HCT116 (cell line): ENCODE measurements at regions not wholly inside any gene's neighbourhood (a gene's known extent, or its start where the extent isn't known, plus 50 kb on each side); places are given as distances from the start of the nearest gene placed in this dataset.

Source experiments
- ATAC-seq: fragments of 200-7000 bp; cut with Tn5 transposase; 2 replicates; pipeline ENCODE4 v1.9.1; 2020; ENCODE audit warnings: mild to moderate bottlenecking, moderate library complexity
- BruUV-seq: library from RNA; stranded (reverse); fragments of 400-500 nt; replicated peaks from 2 replicates; lab custom pipeline; 2021; lab: Mats Ljungman, UMichigan
- CTCF ChIA-PET: fragments of 300-600 bp; sonication (Branson Sonifier 250); formaldehyde crosslinking; loops from one replicate; lab custom pipeline; 2021; ENCODE audit warnings: antibody characterized with exemption; lab: Charles Lee
- POLR2A ChIA-PET: fragments of 300-600, 350-600 bp; sonication (Branson Sonifier 250); formaldehyde crosslinking; loops from one replicate; lab custom pipeline; 2021; ENCODE audit warnings: antibody characterized with exemption; lab: Charles Lee
- RAD21 ChIA-PET, 2 experiments: fragments of 300-600 bp; sonication (Branson Sonifier 250); formaldehyde crosslinking; loops; one replicate each; lab custom pipeline; 2023; ENCODE audit warnings: low total read pairs in 2 of 2; ENCODE audit not compliant: uncharacterized antibody in 2 of 2, unreplicated experiment in 2 of 2, low non-redundant PET in 1 of 2; lab: Charles Lee
- DNase-seq: peaks from one replicate; pipeline ENCODE4 v3.0.0-alpha.2; 2010; ENCODE audit warnings: low read depth, low spot score
- H2AFZ ChIP-seq: fragments of 200-600 bp; shearing (Covaris generic), sonication (generic); 2 replicates; pipeline ENCODE4 v1.6.1; 2017; ENCODE audit warnings: low read depth, mixed run types, mixed read lengths, antibody characterized with exemption, low read length; ENCODE audit not compliant: poor library complexity, severe bottlenecking
- H3K27ac ChIP-seq: 2 replicates; pipeline ENCODE4 v1.5.1; 2012; ENCODE audit warnings: low read depth, low read length
- H3K27me3 ChIP-seq: fragments of 200-600 bp; sonication (generic); 2 replicates; pipeline ENCODE4 v1.6.1; 2016; ENCODE audit warnings: mixed run types, low read length, mixed read lengths; ENCODE audit not compliant: insufficient read depth
- H3K36me3 ChIP-seq, 2 experiments: fragments of 200-500 bp in 1 of 2; fragments of 200-600 bp in 1 of 2; sonication (Bioruptor generic) in 1 of 2; sonication (generic) in 1 of 2; 2 replicates each; pipeline versions ENCODE4 v1.5.1 to v1.6.1; 2014 to 2016; ENCODE audit warnings: low read length in 2 of 2, inconsistent platforms in 1 of 2, mixed read lengths in 1 of 2, mixed run types in 1 of 2; ENCODE audit not compliant: insufficient read depth in 2 of 2, control insufficient read depth in 1 of 2
- H3K4me1 ChIP-seq, 2 experiments: fragments of 200-600 bp in 1 of 2; sonication (generic) in 1 of 2; 2 replicates each; pipeline versions ENCODE4 v1.5.1 to v1.6.1; 2012 to 2017; ENCODE audit warnings: low read length in 2 of 2, inconsistent platforms in 1 of 2, mild to moderate bottlenecking in 1 of 2, mixed read lengths in 1 of 2, mixed run types in 1 of 2, moderate library complexity in 1 of 2; ENCODE audit not compliant: insufficient read depth in 2 of 2, control insufficient read depth in 1 of 2
- H3K4me2 ChIP-seq: fragments of 200-600 bp; sonication (generic); 2 replicates; pipeline ENCODE4 v1.6.1; 2017; ENCODE audit warnings: mixed run types, low read length, mixed read lengths
- H3K4me3 ChIP-seq, 2 experiments: fragments of 200-600 bp in 1 of 2; sonication (generic) in 1 of 2; replicated peaks in 1 of 2; 2 replicates each; pipeline ENCODE4 v1.5.1; 2011 to 2016; ENCODE audit warnings: low read length in 2 of 2, control low read depth in 1 of 2, low read depth in 1 of 2, mild to moderate bottlenecking in 1 of 2, mixed read lengths in 1 of 2, mixed run types in 1 of 2
- H3K79me2 ChIP-seq: fragments of 200-600 bp; sonication (generic); 2 replicates; pipeline ENCODE4 v1.6.1; 2017; ENCODE audit warnings: mild to moderate bottlenecking, mixed run types, low read length, moderate library complexity, mixed read lengths; ENCODE audit not compliant: insufficient read depth
- H3K9ac ChIP-seq: fragments of 200-600 bp; sonication (generic); 2 replicates; pipeline ENCODE4 v1.6.1; 2016; ENCODE audit warnings: low read length, mixed read lengths
- H3K9me2 ChIP-seq: fragments of 200-600 bp; sonication (generic), shearing (Covaris generic); 2 replicates; pipeline ENCODE4 v1.6.1; 2017; ENCODE audit warnings: mixed run types, mild to moderate bottlenecking, moderate library complexity; ENCODE audit not compliant: insufficient read depth
- H3K9me3 ChIP-seq, 2 experiments: fragments of 200-500 bp in 1 of 2; fragments of 200-600 bp in 1 of 2; sonication (Bioruptor generic) in 1 of 2; sonication (generic) in 1 of 2; 2 replicates each; pipeline ENCODE4 v1.6.1; 2014 to 2017; ENCODE audit warnings: low read length in 2 of 2, mixed read lengths in 2 of 2, inconsistent platforms in 1 of 2, low read depth in 1 of 2, mild to moderate bottlenecking in 1 of 2, mixed run types in 1 of 2, moderate library complexity in 1 of 2; ENCODE audit not compliant: control insufficient read depth in 1 of 2, insufficient read depth in 1 of 2
- H4K20me1 ChIP-seq: fragments of 200-600 bp; sonication (generic), shearing (Covaris generic); 2 replicates; pipeline ENCODE4 v1.6.1; 2017; ENCODE audit warnings: mixed run types, mild to moderate bottlenecking, moderate library complexity; ENCODE audit not compliant: insufficient read depth
- ATF3 ChIP-seq: IDR thresholded peaks from 2 replicates; pipeline ENCODE4 v1.6.1; 2012
- CTCF ChIP-seq, 3 experiments: fragments of 200-600 bp in 1 of 3; sonication (generic) in 1 of 3; IDR thresholded peaks in 2 of 3; conservative IDR thresholded peaks in 1 of 3; 2 replicates each; pipeline ENCODE4 v1.5.1; 2012 to 2017; ENCODE audit warnings: low read depth in 2 of 3, low read length in 2 of 3, antibody characterized with exemption in 1 of 3, borderline replicate concordance in 1 of 3, control low read depth in 1 of 3, mild to moderate bottlenecking in 1 of 3, mixed read lengths in 1 of 3, mixed run types in 1 of 3, moderate library complexity in 1 of 3; ENCODE audit not compliant: insufficient read depth in 1 of 3
- EGR1 ChIP-seq: IDR thresholded peaks from 2 replicates; pipeline ENCODE4 v1.6.1; 2012; ENCODE audit warnings: low read depth
- EZH2 ChIP-seq: fragments of 200-600 bp; sonication (generic); IDR thresholded peaks from 2 replicates; pipeline ENCODE4 v1.6.1; 2017; ENCODE audit warnings: antibody characterized with exemption, mixed run types
- EZH2phosphoT487 ChIP-seq: fragments of 200-600 bp; IDR thresholded peaks from 2 replicates; pipeline ENCODE4 v1.6.1; 2018; ENCODE audit warnings: antibody characterized with exemption, borderline replicate concordance
- FOSL1 ChIP-seq: IDR thresholded peaks from 2 replicates; pipeline ENCODE4 v1.6.1; 2012; ENCODE audit warnings: low read depth
- MAX ChIP-seq: IDR thresholded peaks from 2 replicates; pipeline ENCODE4 v1.6.1; 2012
- POLR2A ChIP-seq: IDR thresholded peaks from 2 replicates; pipeline ENCODE4 v1.7.0; 2011; ENCODE audit warnings: borderline replicate concordance; ENCODE audit not compliant: insufficient read depth, insufficient read length; ENCODE audit errors: extremely low read depth
- POLR2AphosphoS5 ChIP-seq: IDR thresholded peaks from 2 replicates; pipeline ENCODE4 v1.6.1; 2011; ENCODE audit warnings: mild to moderate bottlenecking, low read depth, low read length, moderate library complexity
- REST ChIP-seq: IDR thresholded peaks from 2 replicates; pipeline ENCODE4 v1.6.1; 2012; ENCODE audit warnings: low read depth
- SIN3A ChIP-seq: IDR thresholded peaks from 2 replicates; pipeline ENCODE4 v1.6.1; 2012; ENCODE audit warnings: low read depth
- SP1 ChIP-seq: IDR thresholded peaks from 2 replicates; pipeline ENCODE4 v1.6.1; 2012; ENCODE audit warnings: low read depth
- TCF7L2 ChIP-seq: IDR thresholded peaks from 2 replicates; pipeline ENCODE4 v1.7.0; 2011; ENCODE audit warnings: borderline replicate concordance, inconsistent platforms; ENCODE audit not compliant: insufficient read depth, insufficient read length; ENCODE audit errors: extremely low read depth
- YY1 ChIP-seq: IDR thresholded peaks from 2 replicates; pipeline ENCODE4 v1.6.1; 2011; ENCODE audit warnings: low read length, low read depth, moderate library complexity, mild to moderate bottlenecking; ENCODE audit not compliant: insufficient replicate concordance; ENCODE audit errors: extremely low read depth
- ZBTB33 ChIP-seq: IDR thresholded peaks from 2 replicates; pipeline ENCODE4 v1.6.1; 2011; ENCODE audit warnings: mild to moderate bottlenecking, low read length, moderate library complexity; ENCODE audit not compliant: insufficient replicate concordance; ENCODE audit errors: extremely low read depth
- ZFX ChIP-seq: fragments of 450-650 bp; IDR thresholded peaks from 2 replicates; pipeline ENCODE4 v1.6.1; 2017
- intact Hi-C: fragments of 100-400 bp; cut with micrococcal nuclease; formaldehyde crosslinking; loops from 2 replicates; pipeline ENCODE4 v1.10.0; 2022

GRCh38 chr6:170181338-170181690, 109.6 kb downstream of the DLL1 start:
- POLR2A ChIA-PET = no interaction called here

More at GRCh38 chr6:170181338-170181690, 109.6 kb downstream of the DLL1 start:
- no peak overlapping the region for H3K27ac ChIP-seq
- TF ChIP-seq YY1 (no peak), EZH2 (no peak), ATF3 (no peak), CTCF (IDR thresholded peaks at IDR 0.05 in 2 of 3, conservative IDR thresholded peaks at IDR 0.05 in 1 of 3; ENCODE audit: borderline replicate concordance in 1 of 3, insufficient read depth in 1 of 3, low read depth in 2 of 3, low read length in 2 of 3) (no peak), POLR2A (no peak), TCF7L2 (no peak), ZBTB33 (no peak), SIN3A (no peak), POLR2AphosphoS5 (no peak), MAX (no peak), EGR1 (no peak), REST (no peak), ZFX (no peak), EZH2phosphoT487 (no peak), FOSL1 (no peak), SP1 (no peak)
- TF ChIP-seq, all 23 proteins: peak for 0
- no peak overlapping the region for H2AFZ ChIP-seq
- H3K4me2 ChIP-seq = no peak overlapping the region
- no peaks in the 10 kb centered on the region for H3K9me3 ChIP-seq
- H4K20me1 ChIP-seq = no peaks in the 10 kb centered on the region
- no peak for ATAC-seq
- H3K79me2 ChIP-seq = no peaks in the 10 kb centered on the region
- BruUV-seq = no TSS peak
- ChIA-PET RAD21 (no interaction called here), CTCF (no interaction called here)
- peaks cover 11 to 19% of the 10 kb centered on the region in 2 experiments for H3K4me1 ChIP-seq
- no peaks in the 10 kb centered on the region for H3K36me3 ChIP-seq
- intact Hi-C loops = no loop called here
- no peak for DNase-seq
- no peaks in the 10 kb centered on the region for H3K27me3 ChIP-seq
- H3K9me2 ChIP-seq = no peaks in the 10 kb centered on the region
- H3K4me3 ChIP-seq = no peak overlapping the region
- H3K9ac ChIP-seq = no peak overlapping the region
